ENCODE measurements at regions not wholly inside any gene's neighbourhood (a gene's known extent, or its start where the extent isn't known, plus 50 kb on each side); places are given as distances from the start of the nearest gene placed in this dataset.

GRCh38 chr2:145599756-145600155 lies 1079.8 kb upstream of the ZEB2 start:
- DNase-seq (ENCODE audit: low read depth): no peak
- TF ChIP-seq, protein P1, sequence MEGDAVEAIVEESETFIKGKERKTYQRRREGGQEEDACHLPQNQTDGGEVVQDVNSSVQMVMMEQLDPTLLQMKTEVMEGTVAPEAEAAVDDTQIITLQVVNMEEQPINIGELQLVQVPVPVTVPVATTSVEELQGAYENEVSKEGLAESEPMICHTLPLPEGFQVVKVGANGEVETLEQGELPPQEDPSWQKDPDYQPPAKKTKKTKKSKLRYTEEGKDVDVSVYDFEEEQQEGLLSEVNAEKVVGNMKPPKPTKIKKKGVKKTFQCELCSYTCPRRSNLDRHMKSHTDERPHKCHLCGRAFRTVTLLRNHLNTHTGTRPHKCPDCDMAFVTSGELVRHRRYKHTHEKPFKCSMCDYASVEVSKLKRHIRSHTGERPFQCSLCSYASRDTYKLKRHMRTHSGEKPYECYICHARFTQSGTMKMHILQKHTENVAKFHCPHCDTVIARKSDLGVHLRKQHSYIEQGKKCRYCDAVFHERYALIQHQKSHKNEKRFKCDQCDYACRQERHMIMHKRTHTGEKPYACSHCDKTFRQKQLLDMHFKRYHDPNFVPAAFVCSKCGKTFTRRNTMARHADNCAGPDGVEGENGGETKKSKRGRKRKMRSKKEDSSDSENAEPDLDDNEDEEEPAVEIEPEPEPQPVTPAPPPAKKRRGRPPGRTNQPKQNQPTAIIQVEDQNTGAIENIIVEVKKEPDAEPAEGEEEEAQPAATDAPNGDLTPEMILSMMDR (conservative IDR thresholded peaks at IDR 0.05; ENCODE audit: low read depth, low read length): no peak
- H3K4me3 ChIP-seq (ENCODE audit: low read depth, low read length): no peak overlapping the region

DNA sequence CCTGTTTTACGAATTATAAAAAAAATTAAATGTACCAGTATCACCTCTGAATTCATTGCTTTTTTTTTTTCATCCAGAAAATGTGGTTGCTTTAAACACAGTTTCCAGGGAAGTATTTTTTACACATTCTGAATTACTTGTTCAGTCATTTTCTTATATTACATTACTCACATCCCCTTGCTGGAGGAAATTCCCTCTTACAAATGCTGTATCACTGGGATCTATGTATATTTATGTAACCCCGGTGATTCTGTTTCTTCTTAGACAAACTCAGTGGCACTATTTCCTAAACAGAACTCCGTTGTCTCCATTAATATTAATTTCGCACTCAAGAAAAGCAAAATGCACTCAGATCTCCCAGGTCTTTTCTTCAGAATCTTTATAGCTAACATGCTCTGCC lies 1078.5 kb upstream of the ZEB2 start:
- DNase-seq (ENCODE audit: low read depth): no peak
- TF ChIP-seq, protein P1 (conservative IDR thresholded peaks at IDR 0.05; ENCODE audit: low read depth, low read length): no peak
- H3K4me3 ChIP-seq (ENCODE audit: low read depth, low read length): no peak overlapping the region

GRCh38 chr2:145597809-145598208 lies 1077.9 kb upstream of the ZEB2 start:
- TF ChIP-seq, protein P1 (conservative IDR thresholded peaks at IDR 0.05; ENCODE audit: low read depth, low read length): no peak
- H3K4me3 ChIP-seq (ENCODE audit: low read depth, low read length): no peak overlapping the region
- DNase-seq (ENCODE audit: low read depth): peak; percentile 43

DNA sequence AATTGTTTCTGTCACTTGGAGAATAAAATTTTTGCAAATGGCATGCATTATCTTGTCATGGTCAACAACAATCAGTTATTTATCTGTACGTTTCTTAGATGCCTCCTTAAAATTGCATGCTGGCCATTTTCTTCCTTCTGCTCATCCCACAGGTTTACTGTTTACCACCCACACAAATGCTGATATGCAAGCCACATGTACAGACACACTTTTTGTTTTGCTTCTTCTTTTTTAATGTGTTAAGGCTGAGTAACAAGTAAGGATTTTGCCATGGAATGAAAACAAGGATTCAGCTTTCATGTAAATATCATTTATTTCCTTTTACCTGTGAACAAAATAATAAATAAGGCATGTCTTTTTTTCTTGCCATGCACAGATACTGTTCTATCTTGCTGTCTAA lies 1077.1 kb upstream of the ZEB2 start:
- no peak overlapping the region for H3K4me3 ChIP-seq (ENCODE audit: low read depth, low read length)
- no peak for DNase-seq (ENCODE audit: low read depth)
- TF ChIP-seq, protein P1 (conservative IDR thresholded peaks at IDR 0.05; ENCODE audit: low read depth, low read length): no peak

DNA sequence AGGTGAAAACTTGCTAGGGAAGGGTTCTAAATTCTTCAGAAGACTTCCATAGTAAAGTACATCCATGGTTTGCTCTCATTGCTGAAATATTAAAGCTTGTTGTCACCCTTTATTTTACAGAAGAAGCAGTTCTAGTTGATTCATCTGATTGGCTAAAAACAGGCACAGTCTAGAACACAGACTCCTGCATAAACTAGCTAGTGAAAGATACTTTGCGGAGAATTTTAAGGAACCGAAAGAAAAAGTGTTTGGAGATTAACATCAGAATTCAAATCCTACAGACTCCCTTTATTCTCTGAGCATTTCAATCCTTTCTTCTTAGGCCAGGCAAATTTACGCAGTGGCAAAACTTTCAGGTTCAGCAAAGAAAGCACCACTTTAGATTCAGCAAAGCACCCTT lies 1076.5 kb upstream of the ZEB2 start:
- DNase-seq (ENCODE audit: low read depth): no peak
- TF ChIP-seq, protein P1 (conservative IDR thresholded peaks at IDR 0.05; ENCODE audit: low read depth, low read length): no peak
- no peak overlapping the region for H3K4me3 ChIP-seq (ENCODE audit: low read depth, low read length)

DNA sequence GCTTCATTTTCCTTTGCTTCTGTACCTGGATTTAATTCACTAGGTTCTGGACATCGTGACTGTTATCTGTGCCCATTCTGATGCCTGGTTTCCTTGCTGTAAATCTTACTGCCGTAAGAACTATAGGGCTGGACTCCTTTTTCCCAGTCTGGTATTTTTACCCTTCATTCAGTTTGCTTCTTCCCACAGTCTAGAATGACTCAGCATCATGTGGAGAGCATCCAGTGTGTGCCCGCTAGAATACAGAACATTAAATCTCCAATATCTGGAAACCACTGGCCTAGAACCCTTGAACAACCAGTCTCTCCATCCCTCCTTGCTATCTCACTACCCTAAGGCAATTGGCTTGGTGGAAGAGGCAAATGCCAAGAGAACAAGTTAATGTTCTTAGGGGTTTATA lies 1075.4 kb upstream of the ZEB2 start:
- TF ChIP-seq, protein P1 (conservative IDR thresholded peaks at IDR 0.05; ENCODE audit: low read depth, low read length): no peak
- peak; percentile 43 for DNase-seq (ENCODE audit: low read depth)

DNA sequence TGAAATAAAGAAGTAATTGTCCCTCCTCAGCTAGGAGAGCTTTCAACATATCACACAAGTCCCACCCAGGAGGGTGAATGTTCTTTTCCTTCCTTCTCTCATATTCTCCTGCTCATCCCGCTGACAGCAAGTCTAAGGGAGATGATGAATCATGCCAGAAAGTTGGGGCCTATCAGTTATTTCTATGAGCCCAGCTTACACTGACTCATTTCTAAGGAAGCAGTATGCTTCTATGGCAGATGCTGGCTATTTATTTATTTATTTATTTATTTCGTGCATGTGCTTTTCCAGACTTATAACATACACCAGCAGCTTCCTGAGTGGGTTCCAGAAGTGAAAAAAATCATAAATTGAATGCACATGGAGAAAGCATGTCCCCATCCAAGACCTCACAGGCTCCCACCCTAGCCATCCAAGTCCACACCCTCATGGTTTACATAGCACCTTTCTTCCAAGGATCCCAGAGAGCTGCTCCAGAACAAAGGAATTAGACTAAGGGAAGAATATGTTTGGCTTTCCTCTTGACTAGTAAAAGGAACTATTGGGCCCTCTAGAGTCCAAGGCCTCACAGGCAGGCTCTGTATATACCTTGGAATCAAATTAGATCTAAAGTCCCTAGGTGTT lies 1074.2 kb upstream of the ZEB2 start:
- DNase-seq (ENCODE audit: low read depth): peak; percentile 13
- TF ChIP-seq, protein P1 (conservative IDR thresholded peaks at IDR 0.05; ENCODE audit: low read depth, low read length): peak; percentile 43
- H3K4me3 ChIP-seq (ENCODE audit: low read depth, low read length): no peak overlapping the region

More for the DNA sequence above, 1075.4 kb upstream of the ZEB2 start:
- no peak overlapping the region for H3K4me3 ChIP-seq (ENCODE audit: low read depth, low read length)
